ENCODE measurements at regions not wholly inside any gene's neighbourhood (a gene's known extent, or its start where the extent isn't known, plus 50 kb on each side); places are given as distances from the start of the nearest gene placed in this dataset.

DNA sequence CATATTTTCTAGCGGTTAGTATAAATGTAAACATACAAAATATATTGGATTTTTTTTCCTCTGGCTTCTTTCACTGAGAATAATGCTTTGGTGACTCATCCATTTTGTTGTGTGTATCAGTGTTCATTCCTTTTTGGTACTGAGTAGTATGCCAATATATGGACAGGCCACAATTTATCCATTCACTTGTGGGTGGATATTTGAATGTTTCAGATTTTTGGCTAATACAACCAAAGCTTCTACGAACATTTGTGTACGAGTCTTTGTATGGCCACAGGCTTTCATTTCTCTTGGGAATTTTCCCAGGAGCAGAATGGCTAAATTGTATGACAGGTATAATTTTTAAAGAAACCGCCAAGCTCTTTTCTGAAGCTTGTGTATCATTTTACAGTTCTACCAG lies 677.5 kb downstream of the HDGFL1 start:
- Histone ChIP-seq H3K4me3 (ENCODE audit: low read length in 2 of 2) (no peak overlapping the region), H3K4me1 (ENCODE audit: control insufficient read depth in 2 of 2, insufficient read depth in 2 of 2, low read length in 2 of 2) (no peaks in the 10 kb centered on the region), H3K9me3 (ENCODE audit: control insufficient read depth in 2 of 2, insufficient read depth in 1 of 2, low read length in 1 of 2) (no peaks in the 10 kb centered on the region), H3K36me3 (ENCODE audit: control insufficient read depth in 2 of 2, insufficient read depth in 2 of 2, low read length in 1 of 2) (no peaks in the 10 kb centered on the region), H3K27me3 (ENCODE audit: control insufficient read depth in 2 of 2, insufficient read depth in 1 of 2, low read length in 1 of 2) (no peaks in the 10 kb centered on the region), H3K27ac (ENCODE audit: low read depth in 1 of 2, low read length in 1 of 2) (no peak overlapping the region)
- DNase-seq (ENCODE audit: low read depth in 6 of 9, low spot score in 9 of 9) = no peak
- 93% methylated on average over 4 of the region's 4 CpGs for WGBS

DNA sequence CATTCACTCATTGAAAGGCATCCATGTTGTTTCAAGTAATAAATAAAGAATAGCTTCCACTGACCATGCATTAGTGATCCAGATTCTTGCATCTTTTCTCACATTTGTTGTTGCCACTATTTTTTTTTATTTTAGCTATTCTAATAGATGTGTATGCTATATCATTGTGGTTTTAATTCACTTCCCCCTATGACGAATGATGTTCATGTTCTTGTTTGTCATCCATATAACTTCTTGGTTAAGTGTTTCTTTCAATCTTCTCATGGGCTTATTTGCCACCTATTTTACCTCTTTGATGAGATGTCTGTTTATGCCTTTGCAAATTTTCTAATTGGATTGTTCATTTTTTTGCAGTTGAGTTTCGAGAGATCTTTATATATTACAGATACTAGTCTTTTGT lies 681.2 kb downstream of the HDGFL1 start:
- no peak for DNase-seq (ENCODE audit: low read depth in 6 of 9, low spot score in 9 of 9)
- no peaks in the 10 kb centered on the region for H3K27me3 ChIP-seq (ENCODE audit: control insufficient read depth in 2 of 2, insufficient read depth in 1 of 2, low read length in 1 of 2)
- no peak overlapping the region for H3K4me3 ChIP-seq (ENCODE audit: low read length in 2 of 2)
- H3K27ac ChIP-seq (ENCODE audit: low read depth in 1 of 2, low read length in 1 of 2) = no peak overlapping the region
- no peaks in the 10 kb centered on the region for H3K9me3 ChIP-seq (ENCODE audit: control insufficient read depth in 2 of 2, insufficient read depth in 1 of 2, low read length in 1 of 2)
- no peaks in the 10 kb centered on the region for H3K36me3 ChIP-seq (ENCODE audit: control insufficient read depth in 2 of 2, insufficient read depth in 2 of 2, low read length in 1 of 2)
- H3K4me1 ChIP-seq (ENCODE audit: control insufficient read depth in 2 of 2, insufficient read depth in 2 of 2, low read length in 2 of 2) = no peaks in the 10 kb centered on the region
- 72% methylated on average over 2 of the region's 2 CpGs for WGBS

DNA sequence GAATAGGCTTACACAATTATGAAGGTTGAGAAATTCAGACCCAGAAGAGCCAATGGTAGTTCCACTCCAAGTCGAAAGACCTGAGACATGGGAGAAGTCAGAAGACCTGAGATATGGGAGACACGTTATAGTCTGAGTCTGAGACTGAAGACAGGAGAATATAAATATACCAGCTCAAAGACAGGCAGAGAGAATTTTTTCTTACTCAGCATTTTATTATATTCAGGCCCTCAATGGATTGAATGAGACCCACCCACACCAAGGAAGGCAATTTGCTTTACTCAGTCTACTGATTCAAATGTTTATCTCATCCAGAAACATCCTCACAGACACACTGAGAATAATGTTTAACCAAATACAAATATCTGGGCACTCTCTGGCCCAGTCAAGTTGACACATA lies 693.5 kb downstream of the HDGFL1 start:
- no peak overlapping the region for H3K4me3 ChIP-seq (ENCODE audit: low read length in 2 of 2)
- H3K9me3 ChIP-seq (ENCODE audit: control insufficient read depth in 2 of 2, insufficient read depth in 1 of 2, low read length in 1 of 2) = peaks cover 0 to 4% of the 10 kb centered on the region in 2 donors
- DNase-seq (ENCODE audit: low read depth in 6 of 9, low spot score in 9 of 9) = no peak
- no peaks in the 10 kb centered on the region for H3K36me3 ChIP-seq (ENCODE audit: control insufficient read depth in 2 of 2, insufficient read depth in 2 of 2, low read length in 1 of 2)
- H3K4me1 ChIP-seq (ENCODE audit: control insufficient read depth in 2 of 2, insufficient read depth in 2 of 2, low read length in 2 of 2) = no peaks in the 10 kb centered on the region
- no peaks in the 10 kb centered on the region for H3K27me3 ChIP-seq (ENCODE audit: control insufficient read depth in 2 of 2, insufficient read depth in 1 of 2, low read length in 1 of 2)
- WGBS = 98% methylated on average over 2 of the region's 2 CpGs
- H3K27ac ChIP-seq (ENCODE audit: low read depth in 1 of 2, low read length in 1 of 2) = no peak overlapping the region

DNA sequence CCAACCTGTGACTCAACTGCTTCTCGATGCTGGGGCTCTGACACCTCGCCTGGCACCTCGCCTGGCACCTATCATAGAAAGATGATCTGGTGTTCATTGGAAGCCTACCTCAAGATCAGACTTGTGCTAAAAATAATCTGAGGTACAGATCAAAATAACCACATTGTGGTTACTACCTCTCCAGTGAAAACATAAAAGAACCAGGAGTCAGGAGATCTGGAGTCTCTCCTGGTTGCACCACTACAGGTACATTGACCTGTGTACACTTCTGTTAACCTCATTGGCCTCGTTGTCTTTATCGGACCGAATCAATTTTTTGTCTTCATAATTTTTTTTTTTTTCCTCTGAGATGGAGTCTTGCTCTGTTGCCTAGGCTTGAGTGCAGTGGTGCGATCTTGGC lies 695.9 kb downstream of the HDGFL1 start:
- H3K9me3 ChIP-seq (ENCODE audit: control insufficient read depth in 2 of 2, insufficient read depth in 1 of 2, low read length in 1 of 2) = no peaks in the 10 kb centered on the region
- WGBS = 93% methylated on average over 7 of the region's 7 CpGs

DNA sequence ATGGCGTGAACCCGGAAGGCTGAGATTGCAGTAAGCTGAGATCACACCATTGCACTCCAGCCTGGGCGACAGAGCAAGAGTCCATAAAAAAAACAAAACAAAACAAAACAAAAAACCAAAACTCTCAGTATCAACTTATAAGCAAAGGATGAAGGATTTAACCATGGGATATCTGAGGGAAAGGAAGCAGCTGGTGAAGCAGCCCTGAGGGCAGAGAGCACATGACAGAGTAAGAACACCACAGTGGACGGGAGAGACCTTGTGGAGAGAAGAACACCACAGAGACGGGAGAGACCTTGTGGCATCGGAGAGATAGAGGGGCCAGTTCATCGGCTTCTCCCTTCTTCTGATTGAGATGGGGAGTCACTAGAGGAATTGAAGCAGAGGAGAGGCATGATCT lies 697.2 kb downstream of the HDGFL1 start:
- no peaks in the 10 kb centered on the region for H3K9me3 ChIP-seq (ENCODE audit: control insufficient read depth in 2 of 2, insufficient read depth in 1 of 2, low read length in 1 of 2)
- no peak overlapping the region for H3K4me3 ChIP-seq (ENCODE audit: low read length in 2 of 2)
- H3K27me3 ChIP-seq (ENCODE audit: control insufficient read depth in 2 of 2, insufficient read depth in 1 of 2, low read length in 1 of 2) = no peaks in the 10 kb centered on the region
- H3K36me3 ChIP-seq (ENCODE audit: control insufficient read depth in 2 of 2, insufficient read depth in 2 of 2, low read length in 1 of 2) = no peaks in the 10 kb centered on the region
- H3K4me1 ChIP-seq (ENCODE audit: control insufficient read depth in 2 of 2, insufficient read depth in 2 of 2, low read length in 2 of 2) = no peaks in the 10 kb centered on the region
- no peak overlapping the region for H3K27ac ChIP-seq (ENCODE audit: low read depth in 1 of 2, low read length in 1 of 2)
- WGBS = 96% methylated on average over 7 of the region's 7 CpGs
- no peak for DNase-seq (ENCODE audit: low read depth in 6 of 9, low spot score in 9 of 9)

More for the DNA sequence above, 695.9 kb downstream of the HDGFL1 start:
- Histone ChIP-seq H3K27me3 (ENCODE audit: control insufficient read depth in 2 of 2, insufficient read depth in 1 of 2, low read length in 1 of 2) (no peaks in the 10 kb centered on the region), H3K4me1 (ENCODE audit: control insufficient read depth in 2 of 2, insufficient read depth in 2 of 2, low read length in 2 of 2) (no peaks in the 10 kb centered on the region), H3K4me3 (ENCODE audit: low read length in 2 of 2) (no peak overlapping the region), H3K27ac (ENCODE audit: low read depth in 1 of 2, low read length in 1 of 2) (no peak overlapping the region), H3K36me3 (ENCODE audit: control insufficient read depth in 2 of 2, insufficient read depth in 2 of 2, low read length in 1 of 2) (no peaks in the 10 kb centered on the region)
- no peak for DNase-seq (ENCODE audit: low read depth in 6 of 9, low spot score in 9 of 9)

DNA sequence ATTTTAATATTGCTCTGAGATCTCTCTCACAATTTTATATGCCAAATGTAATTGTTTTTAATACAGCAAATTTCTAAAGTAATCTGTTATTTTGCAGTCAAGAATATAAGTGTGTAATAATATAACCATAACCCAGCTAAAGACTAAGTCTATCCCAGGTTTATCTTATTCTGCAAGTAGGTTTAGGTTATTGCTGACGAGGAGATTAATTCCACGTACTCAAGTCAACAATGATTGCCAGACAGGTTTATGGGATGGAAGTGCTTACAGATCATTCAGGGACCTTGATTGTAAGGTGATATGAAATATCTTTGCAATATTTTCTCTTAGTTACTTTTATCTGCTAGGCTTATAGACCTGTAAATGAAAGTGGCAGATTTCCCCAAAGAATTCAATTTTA lies 698.3 kb downstream of the HDGFL1 start:
- Histone ChIP-seq H3K27me3 (ENCODE audit: control insufficient read depth in 2 of 2, insufficient read depth in 1 of 2, low read length in 1 of 2) (no peaks in the 10 kb centered on the region), H3K9me3 (ENCODE audit: control insufficient read depth in 2 of 2, insufficient read depth in 1 of 2, low read length in 1 of 2) (no peaks in the 10 kb centered on the region), H3K4me1 (ENCODE audit: control insufficient read depth in 2 of 2, insufficient read depth in 2 of 2, low read length in 2 of 2) (no peaks in the 10 kb centered on the region), H3K36me3 (ENCODE audit: control insufficient read depth in 2 of 2, insufficient read depth in 2 of 2, low read length in 1 of 2) (no peaks in the 10 kb centered on the region), H3K27ac (ENCODE audit: low read depth in 1 of 2, low read length in 1 of 2) (no peak overlapping the region), H3K4me3 (ENCODE audit: low read length in 2 of 2) (no peak overlapping the region)
- DNase-seq (ENCODE audit: low read depth in 6 of 9, low spot score in 9 of 9) = no peak
- 96% methylated on average over 2 of the region's 2 CpGs for WGBS

DNA sequence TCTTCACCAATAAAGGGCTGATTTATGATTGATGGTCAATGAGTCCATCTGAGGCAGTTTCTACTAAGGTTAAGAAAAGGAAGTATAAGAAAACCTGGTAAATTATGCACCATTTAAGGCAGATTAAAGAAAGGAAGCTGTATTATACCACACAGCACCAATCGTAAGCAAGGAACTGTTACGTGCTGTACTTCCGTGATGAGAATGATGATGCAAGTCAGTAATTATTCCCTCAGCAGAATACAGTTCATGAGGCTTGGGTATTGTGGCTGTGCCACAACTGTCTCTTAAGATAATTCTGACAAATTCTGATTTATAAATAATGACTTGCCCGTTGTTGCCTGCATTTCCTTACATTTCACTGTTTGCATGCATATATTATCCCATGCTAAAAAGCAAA lies 699.0 kb downstream of the HDGFL1 start:
- Histone ChIP-seq H3K4me1 (ENCODE audit: control insufficient read depth in 2 of 2, insufficient read depth in 2 of 2, low read length in 2 of 2) (no peaks in the 10 kb centered on the region), H3K36me3 (ENCODE audit: control insufficient read depth in 2 of 2, insufficient read depth in 2 of 2, low read length in 1 of 2) (no peaks in the 10 kb centered on the region), H3K4me3 (ENCODE audit: low read length in 2 of 2) (no peak overlapping the region), H3K9me3 (ENCODE audit: control insufficient read depth in 2 of 2, insufficient read depth in 1 of 2, low read length in 1 of 2) (no peaks in the 10 kb centered on the region), H3K27me3 (ENCODE audit: control insufficient read depth in 2 of 2, insufficient read depth in 1 of 2, low read length in 1 of 2) (no peaks in the 10 kb centered on the region), H3K27ac (ENCODE audit: low read depth in 1 of 2, low read length in 1 of 2) (no peak overlapping the region)
- WGBS = 94% methylated on average over 4 of the region's 4 CpGs
- DNase-seq (ENCODE audit: low read depth in 6 of 9, low spot score in 9 of 9) = no peak

DNA sequence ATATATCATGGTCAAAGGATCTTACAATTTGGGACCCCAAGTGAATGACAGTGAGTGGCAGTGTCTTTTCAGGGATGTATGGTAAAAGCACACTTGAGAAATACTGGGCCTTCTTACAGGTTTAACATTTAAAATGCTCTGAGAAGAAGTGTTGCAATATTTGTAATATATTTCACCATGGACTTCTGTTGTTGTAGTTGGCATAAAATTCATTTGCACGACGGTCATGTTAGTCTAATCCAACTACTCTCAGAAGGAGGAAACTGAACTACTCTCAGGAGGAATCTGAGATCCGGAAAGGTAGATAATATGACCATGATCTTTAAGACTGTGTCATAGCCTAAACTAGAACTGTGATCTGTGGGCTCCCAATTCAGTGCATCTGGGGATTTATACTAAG lies 700.1 kb downstream of the HDGFL1 start:
- H3K4me3 ChIP-seq (ENCODE audit: low read length in 2 of 2) = no peak overlapping the region
- no peaks in the 10 kb centered on the region for H3K9me3 ChIP-seq (ENCODE audit: control insufficient read depth in 2 of 2, insufficient read depth in 1 of 2, low read length in 1 of 2)
- WGBS = 97% methylated on average over 3 of the region's 3 CpGs
- no peaks in the 10 kb centered on the region for H3K4me1 ChIP-seq (ENCODE audit: control insufficient read depth in 2 of 2, insufficient read depth in 2 of 2, low read length in 2 of 2)
- no peak for DNase-seq (ENCODE audit: low read depth in 6 of 9, low spot score in 9 of 9)
- no peak overlapping the region for H3K27ac ChIP-seq (ENCODE audit: low read depth in 1 of 2, low read length in 1 of 2)
- no peaks in the 10 kb centered on the region for H3K27me3 ChIP-seq (ENCODE audit: control insufficient read depth in 2 of 2, insufficient read depth in 1 of 2, low read length in 1 of 2)
- H3K36me3 ChIP-seq (ENCODE audit: control insufficient read depth in 2 of 2, insufficient read depth in 2 of 2, low read length in 1 of 2) = no peaks in the 10 kb centered on the region

DNA sequence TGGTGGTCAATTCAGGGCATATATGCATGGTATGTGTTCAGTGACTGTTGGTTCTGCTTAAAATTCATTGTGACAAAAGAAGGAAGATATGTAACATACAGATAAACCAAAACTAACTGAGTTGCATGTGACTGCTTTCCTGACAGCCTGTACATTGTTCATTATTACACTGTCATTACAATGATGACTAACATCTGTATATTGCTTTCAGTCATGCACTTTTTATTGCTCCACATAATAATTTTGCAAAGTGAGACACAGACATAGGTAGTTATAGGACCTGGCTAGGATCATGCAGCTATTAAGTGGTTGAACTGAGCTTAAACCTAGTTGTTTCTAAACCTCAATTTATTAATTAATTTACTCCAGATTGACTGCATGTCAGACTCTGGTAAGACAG lies 703.2 kb downstream of the HDGFL1 start:
- no peaks in the 10 kb centered on the region for H3K4me1 ChIP-seq (ENCODE audit: control insufficient read depth in 2 of 2, insufficient read depth in 2 of 2, low read length in 2 of 2)

DNA sequence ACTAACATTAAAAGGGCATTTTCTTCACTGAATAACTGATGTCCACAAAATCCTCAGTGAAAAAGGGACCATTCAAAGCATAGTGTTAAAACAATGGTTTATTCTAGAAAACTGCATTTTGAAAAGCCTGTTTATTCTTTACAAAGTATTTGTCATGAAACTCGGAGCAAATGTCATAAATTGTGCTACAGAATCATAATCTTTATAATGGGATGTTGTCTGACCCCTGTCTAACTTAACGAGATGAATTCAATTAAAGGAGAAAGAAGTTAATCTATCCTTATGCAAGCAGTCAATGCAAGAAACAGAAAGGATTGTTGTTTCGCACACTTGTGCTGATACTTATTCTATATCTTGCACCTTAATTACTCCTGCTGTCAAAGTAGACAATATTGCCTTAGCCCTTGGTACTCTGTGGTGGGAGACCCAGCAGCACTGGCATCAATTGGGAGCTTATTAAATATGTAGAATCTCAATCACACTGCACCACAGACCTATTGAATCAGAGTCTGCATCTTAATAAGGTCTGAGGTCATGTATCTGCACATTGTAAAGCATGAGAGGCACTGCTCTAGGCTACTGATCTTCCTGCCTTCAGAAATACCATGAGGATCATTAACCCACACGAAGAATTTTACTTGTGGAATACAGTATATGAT lies 708.3 kb downstream of the HDGFL1 start:
- no peak overlapping the region for H3K27ac ChIP-seq (ENCODE audit: low read depth in 1 of 2, low read length in 1 of 2)
- WGBS = 92% methylated on average over 4 of the region's 4 CpGs
- no peaks in the 10 kb centered on the region for H3K36me3 ChIP-seq (ENCODE audit: control insufficient read depth in 2 of 2, insufficient read depth in 2 of 2, low read length in 1 of 2)
- H3K27me3 ChIP-seq (ENCODE audit: control insufficient read depth in 2 of 2, insufficient read depth in 1 of 2, low read length in 1 of 2) = no peaks in the 10 kb centered on the region
- no peak overlapping the region for H3K4me3 ChIP-seq (ENCODE audit: low read length in 2 of 2)
- H3K4me1 ChIP-seq (ENCODE audit: control insufficient read depth in 2 of 2, insufficient read depth in 2 of 2, low read length in 2 of 2) = no peaks in the 10 kb centered on the region
- no peaks in the 10 kb centered on the region for H3K9me3 ChIP-seq (ENCODE audit: control insufficient read depth in 2 of 2, insufficient read depth in 1 of 2, low read length in 1 of 2)
- DNase-seq (ENCODE audit: low read depth in 6 of 9, low spot score in 9 of 9) = no peak

More for the DNA sequence above, 703.2 kb downstream of the HDGFL1 start:
- DNase-seq (ENCODE audit: low read depth in 6 of 9, low spot score in 9 of 9) = no peak
- Histone ChIP-seq H3K9me3 (ENCODE audit: control insufficient read depth in 2 of 2, insufficient read depth in 1 of 2, low read length in 1 of 2) (no peaks in the 10 kb centered on the region), H3K4me3 (ENCODE audit: low read length in 2 of 2) (no peak overlapping the region), H3K27me3 (ENCODE audit: control insufficient read depth in 2 of 2, insufficient read depth in 1 of 2, low read length in 1 of 2) (no peaks in the 10 kb centered on the region), H3K27ac (ENCODE audit: low read depth in 1 of 2, low read length in 1 of 2) (no peak overlapping the region), H3K36me3 (ENCODE audit: control insufficient read depth in 2 of 2, insufficient read depth in 2 of 2, low read length in 1 of 2) (no peaks in the 10 kb centered on the region)
